ENCODE measurements at regions not wholly inside any gene's neighbourhood (a gene's known extent, or its start where the extent isn't known, plus 50 kb on each side); places are given as distances from the start of the nearest gene placed in this dataset.

DNA sequence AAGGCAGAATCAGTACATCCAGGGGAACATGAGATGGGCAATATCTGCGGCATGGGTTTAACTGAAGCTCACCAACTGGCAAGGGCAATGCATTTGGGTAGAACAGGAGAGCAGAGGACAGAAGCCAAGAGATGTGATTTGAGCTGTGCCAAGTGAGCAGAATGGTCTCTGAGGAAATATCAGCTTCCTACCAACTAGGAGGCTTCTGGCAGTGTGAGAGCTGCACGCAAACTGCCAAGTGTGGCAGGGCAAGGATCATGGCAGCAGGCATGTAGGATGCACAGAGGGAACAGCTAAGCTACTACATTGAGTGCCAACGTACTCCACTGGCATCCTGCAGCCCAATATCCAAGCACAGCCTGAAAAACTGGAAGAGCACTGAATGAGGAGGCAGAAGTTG is 1036.5 kb downstream of the TUSC7 start:
- DNase-seq (no peak), ATAC-seq (ENCODE audit: low read depth) (no peak)
- ChIA-PET CTCF (no interaction called here), POLR2A (no interaction called here)
- Mint-ChIP-seq H3K4me1 (no peaks in the 10 kb centered on the region), H3K27ac (no peak overlapping the region), H3K27me3 (no peaks in the 10 kb centered on the region), H3K4me3 (no peak overlapping the region), H3K36me3 (ENCODE audit: low read depth) (no peaks in the 10 kb centered on the region), H3K9me3 (no peaks in the 10 kb centered on the region)
- intact Hi-C loops (cut with micrococcal nuclease): no loop called here
- TF ChIP-seq CTCF (IDR thresholded peaks at IDR 0.05): no peak

DNA sequence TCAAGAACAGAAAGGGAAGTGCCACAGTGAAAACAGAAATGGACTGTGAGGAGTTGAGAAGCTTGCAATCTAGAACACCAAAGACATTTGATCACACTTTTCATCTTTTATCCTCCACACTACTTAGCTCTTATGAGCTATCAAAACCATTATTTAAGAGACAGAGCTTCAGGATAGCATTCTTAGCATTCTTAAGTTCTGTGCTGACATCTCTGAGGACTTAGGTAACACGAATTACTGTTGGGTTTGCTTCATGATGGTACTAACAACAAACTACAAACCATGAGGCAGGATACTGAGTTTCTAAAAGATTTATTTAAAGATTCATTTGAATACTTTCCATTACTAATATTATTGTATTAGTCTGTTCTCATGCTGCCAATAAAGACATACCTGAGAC is 1038.6 kb downstream of the TUSC7 start:
- Mint-ChIP-seq H3K4me1 (no peaks in the 10 kb centered on the region), H3K36me3 (ENCODE audit: low read depth) (no peaks in the 10 kb centered on the region), H3K27ac (no peak overlapping the region), H3K9me3 (no peaks in the 10 kb centered on the region), H3K4me3 (no peak overlapping the region), H3K27me3 (no peaks in the 10 kb centered on the region)
- TF ChIP-seq CTCF (IDR thresholded peaks at IDR 0.05): no peak
- DNase-seq: no peak
- ChIA-PET CTCF (no interaction called here), POLR2A (no interaction called here)
- intact Hi-C loops (cut with micrococcal nuclease): no loop called here
- no peak for ATAC-seq (ENCODE audit: low read depth)

GRCh38 chr3:117750674-117751269 is 1041.2 kb downstream of the TUSC7 start:
- no peak for ATAC-seq (ENCODE audit: low read depth)
- H3K27ac Mint-ChIP-seq: no peak overlapping the region
- intact Hi-C loops (cut with micrococcal nuclease): no loop called here
- H3K27me3 Mint-ChIP-seq: no peaks in the 10 kb centered on the region
- H3K4me3 Mint-ChIP-seq: no peak overlapping the region
- no peaks in the 10 kb centered on the region for H3K4me1 Mint-ChIP-seq
- H3K36me3 Mint-ChIP-seq (ENCODE audit: low read depth): no peaks in the 10 kb centered on the region
- H3K9me3 Mint-ChIP-seq: peaks cover 2% of the 10 kb centered on the region
- no peak for DNase-seq
- ChIA-PET POLR2A (no interaction called here), CTCF (no interaction called here)
- TF ChIP-seq CTCF (IDR thresholded peaks at IDR 0.05): no peak

GRCh38 chr3:117751651-117752050 is 1042.1 kb downstream of the TUSC7 start:
- H3K27ac Mint-ChIP-seq: no peak overlapping the region
- no peaks in the 10 kb centered on the region for H3K36me3 Mint-ChIP-seq (ENCODE audit: low read depth)
- intact Hi-C loops (cut with micrococcal nuclease): no loop called here
- H3K4me1 Mint-ChIP-seq: no peaks in the 10 kb centered on the region
- no peak for TF ChIP-seq CTCF (IDR thresholded peaks at IDR 0.05)
- no peak overlapping the region for H3K4me3 Mint-ChIP-seq
- ChIA-PET CTCF (no interaction called here), POLR2A (no interaction called here)
- ATAC-seq (ENCODE audit: low read depth) (no peak), DNase-seq (no peak)
- H3K27me3 Mint-ChIP-seq: no peaks in the 10 kb centered on the region
- peaks cover 2% of the 10 kb centered on the region for H3K9me3 Mint-ChIP-seq

DNA sequence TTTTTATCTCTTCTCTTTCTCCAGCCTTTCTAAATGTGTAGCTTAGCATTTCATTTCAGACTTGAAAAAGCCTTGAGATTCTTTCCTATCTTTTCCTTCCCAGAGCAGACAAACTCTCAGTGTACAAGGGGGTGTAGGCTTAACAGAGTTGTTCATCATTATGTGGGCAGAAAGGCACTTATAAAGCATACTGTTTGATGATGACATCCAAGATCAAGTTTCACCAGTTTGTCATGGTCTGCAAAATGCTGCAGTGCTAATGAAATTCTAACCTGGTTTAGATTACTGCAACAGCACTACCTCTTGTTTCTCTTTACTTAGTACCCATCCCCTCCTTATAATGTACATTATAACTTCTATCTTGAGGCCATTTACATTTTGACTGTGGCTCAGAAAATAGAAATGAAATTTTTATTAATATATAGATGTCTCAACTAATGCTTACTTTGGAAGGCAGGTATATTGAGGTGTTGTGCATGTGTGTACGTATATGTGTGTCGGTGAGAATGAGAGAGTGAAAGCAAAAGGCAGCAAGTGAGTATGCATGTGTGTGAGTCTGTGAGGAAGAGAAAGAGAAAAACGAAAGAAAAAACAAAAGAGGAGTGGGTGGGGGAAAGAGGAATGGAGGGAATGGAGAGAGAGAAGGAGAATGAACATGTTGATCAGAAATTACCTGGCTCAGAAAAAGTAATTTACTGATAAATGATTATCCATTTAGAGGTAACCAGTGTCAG is 1043.6 kb downstream of the TUSC7 start:
- Mint-ChIP-seq H3K4me1 (no peaks in the 10 kb centered on the region), H3K4me3 (no peak overlapping the region), H3K27me3 (no peaks in the 10 kb centered on the region), H3K27ac (no peak overlapping the region), H3K9me3 (peaks cover 2% of the 10 kb centered on the region), H3K36me3 (ENCODE audit: low read depth) (no peaks in the 10 kb centered on the region)
- intact Hi-C loops (cut with micrococcal nuclease): no loop called here
- POLR2A ChIA-PET: no interaction called here
- CTCF ChIA-PET: no interaction called here
- DNase-seq (no peak), ATAC-seq (ENCODE audit: low read depth) (no peak)
- no peak for TF ChIP-seq CTCF (IDR thresholded peaks at IDR 0.05)
